ENCODE measurements at regions not wholly inside any gene's neighbourhood (a gene's known extent, or its start where the extent isn't known, plus 50 kb on each side); places are given as distances from the start of the nearest gene placed in this dataset.
"Not testable (repeated sequence)": the region's sequence is repeated elsewhere in the genome, so short reads cannot be mapped to it uniquely, and the experiment has no call there.

DNA sequence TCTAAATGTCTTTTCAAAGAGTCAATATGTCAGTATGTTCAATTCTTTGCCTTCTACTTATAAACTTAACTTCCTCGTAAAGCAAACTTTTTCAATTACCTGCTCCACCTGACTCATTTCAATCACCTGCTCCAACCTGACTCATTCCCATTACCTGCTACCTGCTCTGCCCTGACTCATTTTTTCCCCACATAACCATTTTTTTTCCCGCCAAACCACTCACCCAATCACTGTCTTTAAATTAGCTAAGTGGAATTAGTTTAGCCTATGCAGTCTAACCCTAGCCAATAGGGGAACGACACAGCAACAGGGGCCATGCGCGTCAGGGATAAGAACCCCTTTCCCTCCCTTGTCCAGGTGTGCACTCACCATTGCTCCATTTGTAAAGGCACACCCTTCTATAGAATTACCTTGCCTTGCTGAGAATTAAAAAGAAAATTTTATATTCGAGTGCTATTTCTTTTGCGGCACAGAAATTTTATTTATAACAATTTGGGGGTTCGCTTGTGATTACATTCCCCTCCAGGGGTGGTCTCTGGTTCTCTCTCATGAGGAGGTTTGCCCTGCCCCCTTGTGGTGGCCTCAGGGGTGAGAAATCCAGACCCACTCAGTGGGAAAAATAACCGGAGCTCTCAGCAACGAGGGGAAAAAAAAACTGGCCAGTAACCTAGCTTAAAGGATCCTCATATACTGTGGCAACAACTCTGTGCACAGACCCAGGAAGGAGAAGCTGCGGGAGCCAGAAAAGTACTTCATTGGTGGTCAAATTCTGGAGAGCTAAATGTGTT lies 193.1 kb downstream of the ZNF486 start:
- DNase-seq (ENCODE audit: extremely low spot score, unreplicated experiment), result no peak
- Mint-ChIP-seq H3K27me3 (ENCODE audit: unreplicated experiment) (no peaks in the 10 kb centered on the region), H3K4me1 (ENCODE audit: unreplicated experiment) (no peaks in the 10 kb centered on the region), H3K4me3 (ENCODE audit: unreplicated experiment) (no peak overlapping the region), H3K36me3 (ENCODE audit: unreplicated experiment) (no peaks in the 10 kb centered on the region), H3K27ac (ENCODE audit: unreplicated experiment) (no peak overlapping the region), H3K9me3 (ENCODE audit: unreplicated experiment) (peaks cover 43% of the 10 kb centered on the region)
- TF ChIP-seq, protein P1, sequence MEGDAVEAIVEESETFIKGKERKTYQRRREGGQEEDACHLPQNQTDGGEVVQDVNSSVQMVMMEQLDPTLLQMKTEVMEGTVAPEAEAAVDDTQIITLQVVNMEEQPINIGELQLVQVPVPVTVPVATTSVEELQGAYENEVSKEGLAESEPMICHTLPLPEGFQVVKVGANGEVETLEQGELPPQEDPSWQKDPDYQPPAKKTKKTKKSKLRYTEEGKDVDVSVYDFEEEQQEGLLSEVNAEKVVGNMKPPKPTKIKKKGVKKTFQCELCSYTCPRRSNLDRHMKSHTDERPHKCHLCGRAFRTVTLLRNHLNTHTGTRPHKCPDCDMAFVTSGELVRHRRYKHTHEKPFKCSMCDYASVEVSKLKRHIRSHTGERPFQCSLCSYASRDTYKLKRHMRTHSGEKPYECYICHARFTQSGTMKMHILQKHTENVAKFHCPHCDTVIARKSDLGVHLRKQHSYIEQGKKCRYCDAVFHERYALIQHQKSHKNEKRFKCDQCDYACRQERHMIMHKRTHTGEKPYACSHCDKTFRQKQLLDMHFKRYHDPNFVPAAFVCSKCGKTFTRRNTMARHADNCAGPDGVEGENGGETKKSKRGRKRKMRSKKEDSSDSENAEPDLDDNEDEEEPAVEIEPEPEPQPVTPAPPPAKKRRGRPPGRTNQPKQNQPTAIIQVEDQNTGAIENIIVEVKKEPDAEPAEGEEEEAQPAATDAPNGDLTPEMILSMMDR (IDR thresholded peaks at IDR 0.05), result no peak

DNA sequence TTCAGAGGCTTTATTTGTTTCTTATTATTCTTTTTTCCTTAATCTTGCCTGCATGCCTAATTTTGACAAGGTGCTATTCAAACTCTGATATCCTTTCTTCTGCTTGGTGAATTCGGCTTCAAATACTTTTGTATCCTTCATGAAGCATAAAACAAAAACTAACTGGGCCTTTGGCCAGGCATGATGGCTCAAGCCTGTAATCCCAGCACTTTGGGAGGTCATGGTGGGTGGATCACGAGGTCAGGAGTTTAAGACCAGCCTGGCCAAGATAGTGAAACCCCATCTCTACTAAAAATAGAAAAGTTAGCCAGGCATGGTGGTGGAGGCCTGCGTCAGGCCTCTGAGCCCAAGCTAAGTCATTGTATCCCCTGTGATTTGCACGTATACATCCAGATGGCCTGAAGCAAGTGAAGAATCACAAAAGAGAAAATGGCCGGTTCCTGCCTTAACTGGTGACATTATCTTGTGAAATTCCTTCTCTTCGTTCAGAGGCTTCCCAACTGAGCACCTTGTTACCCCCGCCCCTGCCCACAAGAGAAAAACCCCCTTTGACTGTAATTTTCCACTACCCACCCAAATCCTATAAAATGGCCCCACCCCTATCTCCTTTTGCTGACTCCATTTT lies 191.9 kb downstream of the ZNF486 start:
- DNase-seq (ENCODE audit: extremely low spot score, unreplicated experiment); H3K27me3 Mint-ChIP-seq (ENCODE audit: unreplicated experiment); H3K27ac Mint-ChIP-seq (ENCODE audit: unreplicated experiment); H3K4me1 Mint-ChIP-seq (ENCODE audit: unreplicated experiment); H3K36me3 Mint-ChIP-seq (ENCODE audit: unreplicated experiment); H3K4me3 Mint-ChIP-seq (ENCODE audit: unreplicated experiment): not testable (repeated sequence)
- peaks cover 36% of the 10 kb centered on the region for H3K9me3 Mint-ChIP-seq (ENCODE audit: unreplicated experiment)

DNA sequence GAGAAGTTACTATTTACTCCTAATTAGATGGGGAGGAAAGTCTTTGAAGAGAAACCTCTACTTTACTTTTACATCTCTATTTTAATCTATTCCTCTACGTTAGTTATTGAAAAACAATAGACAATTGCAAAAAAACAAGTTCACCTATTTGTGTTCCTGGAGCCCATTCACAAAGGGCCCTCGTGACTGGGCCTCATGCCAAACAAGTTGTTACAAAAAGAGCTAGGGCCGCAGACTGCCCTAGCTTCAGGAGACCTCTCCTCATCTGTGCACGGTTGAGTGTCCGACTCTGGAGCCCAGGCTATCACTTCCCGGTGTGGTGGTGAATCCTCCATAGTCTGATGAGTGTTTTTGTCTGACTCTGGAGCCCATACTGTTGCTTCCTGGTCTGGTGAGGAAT lies 190.9 kb downstream of the ZNF486 start:
- no peak for DNase-seq (ENCODE audit: extremely low spot score, unreplicated experiment)
- no peaks in the 10 kb centered on the region for H3K27me3 Mint-ChIP-seq (ENCODE audit: unreplicated experiment)
- H3K9me3 Mint-ChIP-seq (ENCODE audit: unreplicated experiment), result peaks cover 32% of the 10 kb centered on the region
- no peaks in the 10 kb centered on the region for H3K36me3 Mint-ChIP-seq (ENCODE audit: unreplicated experiment)
- TF ChIP-seq, protein P1 (IDR thresholded peaks at IDR 0.05), result no peak
- H3K4me1 Mint-ChIP-seq (ENCODE audit: unreplicated experiment), result no peaks in the 10 kb centered on the region
- H3K27ac Mint-ChIP-seq (ENCODE audit: unreplicated experiment), result no peak overlapping the region
- no peak overlapping the region for H3K4me3 Mint-ChIP-seq (ENCODE audit: unreplicated experiment)

DNA sequence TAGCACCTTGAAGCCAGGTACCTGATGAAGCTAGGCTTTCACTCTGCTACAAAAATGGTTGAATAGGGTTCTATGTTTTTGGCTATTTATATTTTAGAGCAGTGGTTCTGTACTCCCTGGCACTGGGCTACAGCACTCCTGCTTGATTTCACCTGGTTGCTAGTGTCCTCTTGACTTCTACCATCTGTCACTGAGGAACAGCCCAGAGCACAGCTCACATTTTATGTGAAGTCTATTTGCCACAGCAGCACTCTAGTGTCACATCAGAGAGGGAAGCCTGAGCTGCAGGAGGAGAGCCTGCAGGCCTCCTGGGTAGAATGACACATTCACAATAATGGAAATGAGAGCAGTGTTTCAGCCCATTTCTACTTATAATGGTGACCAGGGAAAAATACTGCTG lies 184.2 kb downstream of the ZNF486 start:
- no peaks in the 10 kb centered on the region for H3K4me1 Mint-ChIP-seq (ENCODE audit: unreplicated experiment)
- TF ChIP-seq, protein P1 (IDR thresholded peaks at IDR 0.05), result no peak
- H3K36me3 Mint-ChIP-seq (ENCODE audit: unreplicated experiment), result no peaks in the 10 kb centered on the region
- no peak for DNase-seq (ENCODE audit: extremely low spot score, unreplicated experiment)
- H3K9me3 Mint-ChIP-seq (ENCODE audit: unreplicated experiment), result peaks cover 11% of the 10 kb centered on the region
- no peak overlapping the region for H3K27ac Mint-ChIP-seq (ENCODE audit: unreplicated experiment)
- H3K27me3 Mint-ChIP-seq (ENCODE audit: unreplicated experiment), result no peaks in the 10 kb centered on the region
- H3K4me3 Mint-ChIP-seq (ENCODE audit: unreplicated experiment), result no peak overlapping the region

DNA sequence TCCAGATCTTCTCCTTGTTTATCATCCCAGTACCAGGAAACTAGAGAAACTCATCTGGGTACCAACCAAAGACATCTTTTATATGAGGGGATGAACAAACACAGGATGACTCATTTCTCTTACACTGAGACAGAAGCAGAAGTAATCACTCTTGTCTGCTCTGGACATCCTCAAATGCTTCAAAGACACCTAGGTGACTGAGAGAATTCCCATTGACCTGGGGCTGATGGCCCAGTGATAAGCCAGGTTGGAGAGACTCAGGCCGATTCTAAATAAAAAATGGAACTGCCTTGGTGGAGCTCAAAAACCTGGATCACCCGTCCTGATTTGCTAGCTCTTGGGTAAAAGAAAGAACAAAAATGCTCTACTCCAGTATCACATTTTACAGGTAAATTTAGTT lies 182.2 kb downstream of the ZNF486 start:
- Mint-ChIP-seq H3K4me1 (ENCODE audit: unreplicated experiment) (no peaks in the 10 kb centered on the region), H3K27me3 (ENCODE audit: unreplicated experiment) (no peaks in the 10 kb centered on the region), H3K36me3 (ENCODE audit: unreplicated experiment) (no peaks in the 10 kb centered on the region), H3K27ac (ENCODE audit: unreplicated experiment) (no peak overlapping the region), H3K4me3 (ENCODE audit: unreplicated experiment) (no peak overlapping the region), H3K9me3 (ENCODE audit: unreplicated experiment) (peaks cover 11% of the 10 kb centered on the region)
- DNase-seq (ENCODE audit: extremely low spot score, unreplicated experiment), result no peak
- TF ChIP-seq, protein P1 (IDR thresholded peaks at IDR 0.05), result no peak

Data from osteocyte (in vitro differentiated cells).